Lower lobe of right lung (tissue), 2 donors: ENCODE measurements at regions not wholly inside any gene's neighbourhood (a gene's known extent, or its start where the extent isn't known, plus 50 kb on each side); places are given as distances from the start of the nearest gene placed in this dataset.

ENCODE experiments used
- ATAC-seq, 2 donors: fragments of 200-7000 bp; cut with Tn5 transposase; one replicate each; pipeline ENCODE4 v1.9.1; 2020 to 2022; ENCODE audit warnings: mild to moderate bottlenecking in 2 of 2, moderate library complexity in 2 of 2
- DNase-seq: peaks from one replicate; pipeline ENCODE4 v3.0.0-alpha.2; 2020
- H3K27ac ChIP-seq: fragments of 200-600 bp; one replicate; pipeline ENCODE4 v1.8.0; 2022
- H3K27me3 ChIP-seq: fragments of 200-600 bp; one replicate; pipeline ENCODE4 v1.8.0; 2022; ENCODE audit warnings: low read depth
- H3K36me3 ChIP-seq: fragments of 200-600 bp; one replicate; pipeline ENCODE4 v1.8.0; 2022; ENCODE audit warnings: mild to moderate bottlenecking
- H3K4me1 ChIP-seq: fragments of 200-600 bp; one replicate; pipeline ENCODE4 v1.8.0; 2022
- H3K4me3 ChIP-seq: fragments of 200-600 bp; one replicate; pipeline ENCODE4 v1.8.0; 2022; ENCODE audit warnings: mild to moderate bottlenecking
- H3K9me3 ChIP-seq: fragments of 200-600 bp; one replicate; pipeline ENCODE4 v1.8.0; 2022
- intact Hi-C: fragments of 100-400 bp; cut with DNase I; formaldehyde crosslinking; loops from one replicate; pipeline ENCODE4 v1.11.0; 2022
- TF ChIP-seq, protein P1 (sequence below): fragments of 200-600 bp; IDR thresholded peaks from one replicate; pipeline ENCODE4 v1.8.0; 2022; ENCODE audit warnings: antibody characterized with exemption, mild to moderate bottlenecking
- donor health status: DM: no; HTN: yes; CAD: no; lungs with severe emphysema.

- TF ChIP-seq, protein P1, sequence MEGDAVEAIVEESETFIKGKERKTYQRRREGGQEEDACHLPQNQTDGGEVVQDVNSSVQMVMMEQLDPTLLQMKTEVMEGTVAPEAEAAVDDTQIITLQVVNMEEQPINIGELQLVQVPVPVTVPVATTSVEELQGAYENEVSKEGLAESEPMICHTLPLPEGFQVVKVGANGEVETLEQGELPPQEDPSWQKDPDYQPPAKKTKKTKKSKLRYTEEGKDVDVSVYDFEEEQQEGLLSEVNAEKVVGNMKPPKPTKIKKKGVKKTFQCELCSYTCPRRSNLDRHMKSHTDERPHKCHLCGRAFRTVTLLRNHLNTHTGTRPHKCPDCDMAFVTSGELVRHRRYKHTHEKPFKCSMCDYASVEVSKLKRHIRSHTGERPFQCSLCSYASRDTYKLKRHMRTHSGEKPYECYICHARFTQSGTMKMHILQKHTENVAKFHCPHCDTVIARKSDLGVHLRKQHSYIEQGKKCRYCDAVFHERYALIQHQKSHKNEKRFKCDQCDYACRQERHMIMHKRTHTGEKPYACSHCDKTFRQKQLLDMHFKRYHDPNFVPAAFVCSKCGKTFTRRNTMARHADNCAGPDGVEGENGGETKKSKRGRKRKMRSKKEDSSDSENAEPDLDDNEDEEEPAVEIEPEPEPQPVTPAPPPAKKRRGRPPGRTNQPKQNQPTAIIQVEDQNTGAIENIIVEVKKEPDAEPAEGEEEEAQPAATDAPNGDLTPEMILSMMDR, result no peak
- H3K27ac ChIP-seq, result no peak overlapping the region
- ATAC-seq (no peak), DNase-seq (no peak)
- no peaks in the 10 kb centered on the region for H3K9me3 ChIP-seq
- H3K27me3 ChIP-seq, result no peaks in the 10 kb centered on the region
- no peaks in the 10 kb centered on the region for H3K4me1 ChIP-seq
- H3K4me3 ChIP-seq, result no peak overlapping the region
- H3K36me3 ChIP-seq, result no peaks in the 10 kb centered on the region
- intact Hi-C loops, result no loop called here
Observed at GRCh38 chr11:92410526-92410925, 185.9 kb downstream of the FAT3 start.

GRCh38 chr11:92411431-92411830 lies 186.8 kb downstream of the FAT3 start:
- TF ChIP-seq, protein P1, result no peak
- H3K27ac ChIP-seq, result no peak overlapping the region
- no peaks in the 10 kb centered on the region for H3K9me3 ChIP-seq
- H3K36me3 ChIP-seq, result no peaks in the 10 kb centered on the region
- ATAC-seq, result no peak
- intact Hi-C loops, result no loop called here
- H3K27me3 ChIP-seq, result no peaks in the 10 kb centered on the region
- H3K4me1 ChIP-seq, result no peaks in the 10 kb centered on the region
- DNase-seq, result no peak
- no peak overlapping the region for H3K4me3 ChIP-seq

DNA sequence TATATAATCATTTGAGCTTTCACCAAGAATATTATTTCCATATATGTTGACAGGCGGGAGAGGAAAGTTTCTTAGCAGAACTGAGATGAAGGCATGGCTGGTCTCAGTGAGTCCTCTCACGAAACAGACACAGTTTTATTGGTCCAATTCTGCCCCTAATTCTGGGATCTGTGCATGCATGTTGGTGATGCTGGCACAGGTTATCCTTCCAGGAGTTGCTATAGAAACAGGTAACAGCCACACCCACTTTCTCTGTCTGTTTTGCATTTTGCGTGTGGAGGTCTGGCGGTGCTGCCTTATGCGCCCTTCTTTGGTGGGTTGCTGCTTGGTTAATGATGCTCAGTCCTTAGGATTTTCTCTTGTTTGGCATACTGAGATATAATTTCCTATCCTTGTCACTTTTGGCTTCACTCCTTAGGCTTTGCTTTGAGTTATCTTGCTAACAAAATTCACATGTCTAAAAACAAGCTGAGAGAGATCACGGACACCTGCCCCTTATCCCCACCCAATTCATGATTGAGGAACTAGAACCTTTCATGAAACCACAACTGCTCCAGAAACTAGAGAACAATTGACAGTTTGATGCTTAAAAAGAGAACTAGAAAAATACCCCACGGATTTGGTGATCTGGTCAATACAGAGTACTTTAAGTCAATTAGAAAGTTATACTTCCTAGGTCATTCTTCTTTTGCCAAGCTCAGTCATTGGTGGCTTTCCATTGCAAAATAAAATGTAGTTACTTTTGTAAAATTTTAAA lies 189.3 kb downstream of the FAT3 start:
- intact Hi-C loops, result no loop called here
- H3K27me3 ChIP-seq, result no peaks in the 10 kb centered on the region
- ATAC-seq, result no peak
- no peak overlapping the region for H3K27ac ChIP-seq
- no peak overlapping the region for H3K4me3 ChIP-seq
- no peak for DNase-seq
- TF ChIP-seq, protein P1, result no peak
- no peaks in the 10 kb centered on the region for H3K4me1 ChIP-seq
- no peaks in the 10 kb centered on the region for H3K9me3 ChIP-seq
- H3K36me3 ChIP-seq, result no peaks in the 10 kb centered on the region

GRCh38 chr11:92416971-92417725 lies 192.5 kb downstream of the FAT3 start:
- H3K4me1 ChIP-seq, result no peaks in the 10 kb centered on the region
- no peak overlapping the region for H3K4me3 ChIP-seq
- H3K9me3 ChIP-seq, result no peaks in the 10 kb centered on the region
- DNase-seq, result no peak
- intact Hi-C loops, result no loop called here
- no peaks in the 10 kb centered on the region for H3K27me3 ChIP-seq
- H3K27ac ChIP-seq, result no peak overlapping the region
- peak in 1 of 2 donors; percentile 32 for ATAC-seq
- TF ChIP-seq, protein P1, result no peak
- H3K36me3 ChIP-seq, result no peaks in the 10 kb centered on the region

DNA sequence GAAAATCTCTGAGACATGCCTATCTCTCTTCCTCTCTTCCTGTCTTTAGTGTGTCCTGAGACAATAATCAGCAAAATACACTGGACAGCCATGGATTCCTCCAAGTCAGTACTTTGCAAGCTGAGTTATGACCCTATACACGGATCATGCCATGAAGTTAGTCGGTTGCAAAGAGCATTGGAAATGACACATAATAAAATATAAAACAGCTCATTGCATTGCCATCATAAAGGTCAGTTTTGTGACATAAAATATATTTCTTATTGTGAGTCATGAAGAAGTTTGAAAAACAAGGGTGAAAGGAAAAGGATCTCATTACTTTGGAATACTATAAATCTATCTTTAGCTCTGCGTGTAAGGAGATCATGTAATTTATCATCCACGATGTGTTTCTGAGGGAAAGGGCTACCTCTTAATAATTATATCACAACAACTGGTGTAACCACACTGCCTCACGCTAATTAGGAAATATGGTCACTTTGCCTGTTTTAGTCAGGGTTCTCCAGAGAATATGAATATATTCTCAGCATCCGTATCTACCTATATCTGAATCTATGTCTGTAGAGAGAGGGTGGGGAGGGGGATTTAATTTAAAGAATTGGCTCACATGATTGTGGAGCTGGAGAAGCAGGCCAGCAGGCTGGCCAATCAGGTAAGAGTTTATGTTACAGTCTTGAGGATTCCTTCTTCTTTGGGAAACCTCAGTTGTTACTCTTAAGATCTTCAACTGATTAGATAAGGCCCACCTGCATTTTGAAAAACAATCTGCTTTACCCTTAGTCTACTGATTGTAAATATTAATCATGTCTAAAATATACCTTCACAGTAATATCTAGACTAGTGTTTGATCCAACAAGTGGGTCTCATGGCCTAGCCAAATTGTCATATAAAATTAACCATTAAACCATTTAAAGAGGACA lies 198.8 kb downstream of the FAT3 start:
- no peaks in the 10 kb centered on the region for H3K27me3 ChIP-seq
- no peak overlapping the region for H3K4me3 ChIP-seq
- intact Hi-C loops, result no loop called here
- no peak overlapping the region for H3K27ac ChIP-seq
- H3K36me3 ChIP-seq, result no peaks in the 10 kb centered on the region
- TF ChIP-seq, protein P1, result no peak
- DNase-seq (no peak), ATAC-seq (no peak)
- H3K9me3 ChIP-seq, result no peaks in the 10 kb centered on the region
- no peaks in the 10 kb centered on the region for H3K4me1 ChIP-seq
